HEK293 (cell line): ENCODE measurements at regions not wholly inside any gene's neighbourhood (a gene's known extent, or its start where the extent isn't known, plus 50 kb on each side); places are given as distances from the start of the nearest gene placed in this dataset.

Experiments
- CTCF ChIA-PET: fragments of 350-600 bp; formaldehyde crosslinking; extraction: SDS; loops from one replicate; lab custom pipeline; 2021; ENCODE audit warnings: antibody characterized with exemption; lab: Yijun Ruan, JAX
- POLR2A ChIA-PET: fragments of 300-600 bp; formaldehyde crosslinking; extraction: SDS; loops from one replicate; lab custom pipeline; 2020; ENCODE audit warnings: antibody characterized with exemption, inconsistent platforms; lab: Yijun Ruan, JAX
- H3K27ac ChIP-seq: fragments of 200-500 bp; sonication (Bioruptor generic); 2 replicates; pipeline ENCODE4 v1.5.1; 2014; ENCODE audit warnings: low read depth, low read length, control low read depth, inconsistent platforms; ENCODE audit errors: extremely low read depth
- H3K36me3 ChIP-seq, 2 experiments: fragments of 200-500 bp in 1 of 2; sonication (Bioruptor generic) in 1 of 2; 1 replicate in 1 of 2; 2 replicates in 1 of 2; pipeline ENCODE4 v1.5.1; 2014 to 2017; ENCODE audit warnings: inconsistent platforms in 2 of 2, low read length in 2 of 2; ENCODE audit not compliant: control insufficient read depth in 2 of 2, insufficient read depth in 1 of 2
- H3K4me1 ChIP-seq: fragments of 200-500 bp; sonication (Bioruptor generic); 2 replicates; pipeline ENCODE4 v1.5.1; 2014; ENCODE audit warnings: mild to moderate bottlenecking, low read length, inconsistent platforms; ENCODE audit not compliant: control insufficient read depth, insufficient read depth
- H3K4me3 ChIP-seq: 2 replicates; pipeline ENCODE4 v1.5.1; 2011; ENCODE audit warnings: low read depth, mild to moderate bottlenecking, control low read depth, low read length, moderate library complexity
- H3K9me3 ChIP-seq: fragments of 200-500 bp; sonication (Bioruptor generic); 2 replicates; pipeline ENCODE4 v1.5.1; 2014; ENCODE audit warnings: low read depth, low read length, inconsistent platforms; ENCODE audit not compliant: control insufficient read depth, insufficient read depth
- REST ChIP-seq: fragments of 450-650 bp; formaldehyde crosslinking; IDR thresholded peaks from 2 replicates; pipeline ENCODE4 v1.5.1; 2016; ENCODE audit warnings: missing biosample characterization, missing genetic modification characterization
- TSHZ1 ChIP-seq: fragments of 450-650 bp; formaldehyde crosslinking; IDR thresholded peaks from 2 replicates; pipeline ENCODE4 v1.5.1; 2016; ENCODE audit warnings: missing biosample characterization, missing genetic modification characterization, borderline replicate concordance
- YY2 ChIP-seq: fragments of 450-650 bp; formaldehyde crosslinking; IDR thresholded peaks from 2 replicates; pipeline ENCODE4 v1.5.1; 2016; ENCODE audit warnings: missing biosample characterization, missing genetic modification characterization
- ZFHX2 ChIP-seq: fragments of 450-650 bp; formaldehyde crosslinking; conservative IDR thresholded peaks from 2 replicates; pipeline ENCODE4 v1.5.1; 2016; ENCODE audit warnings: missing biosample characterization, missing genetic modification characterization
- ZNF112 ChIP-seq: fragments of 450-650 bp; formaldehyde crosslinking; IDR thresholded peaks from 2 replicates; pipeline ENCODE4 v1.5.0; 2017; ENCODE audit warnings: missing biosample characterization, missing genetic modification characterization
- ZNF202 ChIP-seq: fragments of 450-650 bp; formaldehyde crosslinking; IDR thresholded peaks from 2 replicates; pipeline ENCODE4 v1.5.1; 2016; ENCODE audit warnings: missing biosample characterization, missing genetic modification characterization, borderline replicate concordance
- ZNF239 ChIP-seq: fragments of 450-650 bp; formaldehyde crosslinking; IDR thresholded peaks from 2 replicates; pipeline ENCODE4 v1.5.1; 2016; ENCODE audit warnings: missing biosample characterization, missing genetic modification characterization
- ZNF24 ChIP-seq: fragments of 450-650 bp; formaldehyde crosslinking; IDR thresholded peaks from 2 replicates; pipeline ENCODE4 v1.5.1; 2016; ENCODE audit warnings: missing biosample characterization, missing genetic modification characterization
- ZNF311 ChIP-seq: fragments of 450-650 bp; formaldehyde crosslinking; IDR thresholded peaks from 2 replicates; pipeline ENCODE4 v1.5.1; 2017; ENCODE audit warnings: missing biosample characterization, missing genetic modification characterization, borderline replicate concordance
- ZNF521 ChIP-seq: fragments of 450-650 bp; formaldehyde crosslinking; IDR thresholded peaks from 2 replicates; pipeline ENCODE4 v1.5.1; 2017; ENCODE audit warnings: missing biosample characterization, mild to moderate bottlenecking, missing genetic modification characterization
- ZNF529 ChIP-seq: fragments of 450-650 bp; formaldehyde crosslinking; IDR thresholded peaks from 2 replicates; pipeline ENCODE4 v1.5.1; 2017; ENCODE audit warnings: missing genetic modification characterization, missing biosample characterization; ENCODE audit not compliant: insufficient replicate concordance
- ZNF548 ChIP-seq: fragments of 450-650 bp; formaldehyde crosslinking; IDR thresholded peaks from 2 replicates; pipeline ENCODE4 v1.5.1; 2016; ENCODE audit warnings: missing biosample characterization, missing genetic modification characterization
- ZNF585B ChIP-seq: fragments of 450-650 bp; formaldehyde crosslinking; IDR thresholded peaks from 2 replicates; pipeline ENCODE4 v1.5.1; 2016; ENCODE audit warnings: missing biosample characterization, missing genetic modification characterization
- ZNF639 ChIP-seq: fragments of 450-650 bp; formaldehyde crosslinking; IDR thresholded peaks from 2 replicates; pipeline ENCODE4 v1.5.1; 2016; ENCODE audit warnings: missing biosample characterization, missing genetic modification characterization
- ZNF701 ChIP-seq: fragments of 450-650 bp; formaldehyde crosslinking; IDR thresholded peaks from 2 replicates; pipeline ENCODE4 v1.5.1; 2016; ENCODE audit warnings: missing biosample characterization, missing genetic modification characterization
- ZNF776 ChIP-seq: fragments of 450-650 bp; formaldehyde crosslinking; IDR thresholded peaks from 2 replicates; pipeline ENCODE4 v1.5.0; 2017; ENCODE audit warnings: missing biosample characterization, missing genetic modification characterization, borderline replicate concordance
- ZNF837 ChIP-seq: fragments of 450-650 bp; formaldehyde crosslinking; IDR thresholded peaks from 2 replicates; pipeline ENCODE4 v1.5.1; 2016; ENCODE audit warnings: missing biosample characterization, missing genetic modification characterization
- ZSCAN30 ChIP-seq: fragments of 450-650 bp; IDR thresholded peaks from 2 replicates; pipeline ENCODE4 v1.5.1; 2018; ENCODE audit warnings: missing biosample characterization, mild to moderate bottlenecking, missing genetic modification characterization, moderate library complexity
- ZXDB ChIP-seq: fragments of 450-650 bp; formaldehyde crosslinking; IDR thresholded peaks from 2 replicates; pipeline ENCODE4 v1.5.1; 2016; ENCODE audit warnings: missing biosample characterization, missing genetic modification characterization

- TF ChIP-seq TSHZ1 (tag by site-specific recombination) = no peak
- no peak for TF ChIP-seq ZNF239
- no peak for TF ChIP-seq ZNF548 (tag by site-specific recombination)
- no peak for TF ChIP-seq ZNF112
- no peak for TF ChIP-seq ZNF701 (tag by site-specific recombination)
These were observed 122.5 kb upstream of the CNTN1 start (continued) for GRCh38 chr12:40569626-40570179.

- H3K4me3 ChIP-seq = no peak overlapping the region
- no peaks in the 10 kb centered on the region for H3K4me1 ChIP-seq
- TF ChIP-seq ZNF585B (tag by site-specific recombination) (no peak), ZNF837 (tag by site-specific recombination) (no peak)
- ChIA-PET POLR2A (no interaction called here), CTCF (no interaction called here)
- H3K27ac ChIP-seq = no peak overlapping the region
- H3K9me3 ChIP-seq = no peaks in the 10 kb centered on the region
- H3K36me3 ChIP-seq = no peaks in the 10 kb centered on the region
These were observed 119.2 kb upstream of the CNTN1 start for GRCh38 chr12:40573024-40573423.

- no peaks in the 10 kb centered on the region for H3K4me1 ChIP-seq
- POLR2A ChIA-PET = no interaction called here
- H3K9me3 ChIP-seq = no peaks in the 10 kb centered on the region
- TF ChIP-seq YY2 = no peak
- no peak for TF ChIP-seq ZNF529 (tag by site-specific recombination)
- no peak for TF ChIP-seq ZNF776
- no peak for TF ChIP-seq REST
- no peak for TF ChIP-seq ZNF311 (tag by site-specific recombination)
- no peak for TF ChIP-seq ZNF639 (tag by site-specific recombination)
- TF ChIP-seq ZNF202 (tag by site-specific recombination) = no peak
- no peak for TF ChIP-seq ZNF521 (tag by site-specific recombination)
- TF ChIP-seq ZSCAN30 = no peak
- TF ChIP-seq ZXDB (tag by site-specific recombination) = no peak
- TF ChIP-seq ZNF701 (tag by site-specific recombination) = no peak
- TF ChIP-seq ZNF24 = no peak
- TF ChIP-seq ZFHX2 (tag by site-specific recombination) = no peak
- H3K27ac ChIP-seq = no peak overlapping the region
- CTCF ChIA-PET = no interaction called here
- no peak overlapping the region for H3K4me3 ChIP-seq
- H3K36me3 ChIP-seq = no peaks in the 10 kb centered on the region
These were observed 116.3 kb upstream of the CNTN1 start for GRCh38 chr12:40575987-40576386.
